ENCODE measurements at regions not wholly inside any gene's neighbourhood (a gene's known extent, or its start where the extent isn't known, plus 50 kb on each side); places are given as distances from the start of the nearest gene placed in this dataset.
"Not testable (repeated sequence)": the region's sequence is repeated elsewhere in the genome, so short reads cannot be mapped to it uniquely, and the experiment has no call there.

GRCh38 chr7:66458991-66459390 lies 169.7 kb upstream of the KCTD7 start:
- not testable (repeated sequence) for DNase-seq

GRCh38 chr7:66459783-66460413 lies 168.8 kb upstream of the KCTD7 start:
- DNase-seq = not testable (repeated sequence)

GRCh38 chr7:66460921-66461361 lies 167.7 kb upstream of the KCTD7 start:
- no peak for DNase-seq

GRCh38 chr7:66461397-66461796 lies 167.3 kb upstream of the KCTD7 start:
- not testable (repeated sequence) for DNase-seq

- not testable (repeated sequence) for DNase-seq
Observed at GRCh38 chr7:66462831-66463230, 165.8 kb upstream of the KCTD7 start.

- DNase-seq = no peak
Observed at GRCh38 chr7:66464059-66464458, 164.6 kb upstream of the KCTD7 start.

GRCh38 chr7:66466081-66466600 lies 162.5 kb upstream of the KCTD7 start:
- DNase-seq = no peak

GRCh38 chr7:66467887-66468286 lies 160.8 kb upstream of the KCTD7 start:
- no peak for DNase-seq

GRCh38 chr7:66473064-66473463 lies 155.6 kb upstream of the KCTD7 start:
- not testable (repeated sequence) for DNase-seq

GRCh38 chr7:66474441-66474840 lies 154.2 kb upstream of the KCTD7 start:
- DNase-seq = no peak

- DNase-seq = not testable (repeated sequence)
Observed at GRCh38 chr7:66476056-66476455, 152.6 kb upstream of the KCTD7 start.

- not testable (repeated sequence) for DNase-seq
Observed at GRCh38 chr7:66477822-66478397, 150.8 kb upstream of the KCTD7 start.

GRCh38 chr7:66481229-66481628 lies 147.5 kb upstream of the KCTD7 start:
- not testable (repeated sequence) for DNase-seq

GRCh38 chr7:66489065-66489464 lies 139.6 kb upstream of the KCTD7 start:
- DNase-seq = not testable (repeated sequence)

GRCh38 chr7:66489741-66490140 lies 138.9 kb upstream of the KCTD7 start:
- DNase-seq = not testable (repeated sequence)

GRCh38 chr7:66490979-66491378 lies 137.7 kb upstream of the KCTD7 start:
- not testable (repeated sequence) for DNase-seq

GRCh38 chr7:66492405-66492804 lies 136.3 kb upstream of the KCTD7 start:
- not testable (repeated sequence) for DNase-seq

GRCh38 chr7:66493235-66494205 lies 135.2 kb upstream of the KCTD7 start:
- peak; percentile 99 for DNase-seq

GRCh38 chr7:66497346-66497745 lies 131.3 kb upstream of the KCTD7 start:
- DNase-seq = no peak

- DNase-seq = no peak
Observed at GRCh38 chr7:66500087-66500486, 128.6 kb upstream of the KCTD7 start.

GRCh38 chr7:66502230-66503035 lies 126.2 kb upstream of the KCTD7 start:
- DNase-seq = no peak

GRCh38 chr7:66503036-66503370 lies 125.7 kb upstream of the KCTD7 start:
- no peak for DNase-seq

Measured in tongue (tissue), 1 donor.